ENCODE measurements at regions not wholly inside any gene's neighbourhood (a gene's known extent, or its start where the extent isn't known, plus 50 kb on each side); places are given as distances from the start of the nearest gene placed in this dataset.

DNA sequence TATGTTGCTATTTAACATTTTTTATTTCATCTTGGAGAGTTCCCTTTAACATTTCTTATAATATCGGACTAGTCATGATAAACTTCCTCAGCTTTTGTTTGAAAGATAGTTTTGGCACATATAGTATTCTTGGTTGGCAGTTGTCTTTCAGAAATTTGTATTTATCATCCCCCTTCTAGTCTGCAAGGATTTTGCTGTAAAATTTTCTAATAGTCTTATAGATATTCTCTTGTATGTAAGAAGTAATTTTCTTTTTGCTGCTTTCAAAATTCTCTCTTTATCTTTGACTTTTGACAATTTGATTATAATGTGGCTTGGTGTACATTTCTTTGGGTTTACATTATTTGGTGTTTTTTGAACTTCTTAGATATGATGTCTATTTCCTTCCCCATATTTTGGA is 116.0 kb upstream of the AVPR1A start:
- H3K4me3 ChIP-seq (ENCODE audit: low read depth, low read length), result no peak overlapping the region
- TF ChIP-seq, protein P1, sequence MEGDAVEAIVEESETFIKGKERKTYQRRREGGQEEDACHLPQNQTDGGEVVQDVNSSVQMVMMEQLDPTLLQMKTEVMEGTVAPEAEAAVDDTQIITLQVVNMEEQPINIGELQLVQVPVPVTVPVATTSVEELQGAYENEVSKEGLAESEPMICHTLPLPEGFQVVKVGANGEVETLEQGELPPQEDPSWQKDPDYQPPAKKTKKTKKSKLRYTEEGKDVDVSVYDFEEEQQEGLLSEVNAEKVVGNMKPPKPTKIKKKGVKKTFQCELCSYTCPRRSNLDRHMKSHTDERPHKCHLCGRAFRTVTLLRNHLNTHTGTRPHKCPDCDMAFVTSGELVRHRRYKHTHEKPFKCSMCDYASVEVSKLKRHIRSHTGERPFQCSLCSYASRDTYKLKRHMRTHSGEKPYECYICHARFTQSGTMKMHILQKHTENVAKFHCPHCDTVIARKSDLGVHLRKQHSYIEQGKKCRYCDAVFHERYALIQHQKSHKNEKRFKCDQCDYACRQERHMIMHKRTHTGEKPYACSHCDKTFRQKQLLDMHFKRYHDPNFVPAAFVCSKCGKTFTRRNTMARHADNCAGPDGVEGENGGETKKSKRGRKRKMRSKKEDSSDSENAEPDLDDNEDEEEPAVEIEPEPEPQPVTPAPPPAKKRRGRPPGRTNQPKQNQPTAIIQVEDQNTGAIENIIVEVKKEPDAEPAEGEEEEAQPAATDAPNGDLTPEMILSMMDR (IDR thresholded peaks at IDR 0.05; ENCODE audit: borderline replicate concordance, insufficient read depth, low read depth, low read length), result no peak

DNA sequence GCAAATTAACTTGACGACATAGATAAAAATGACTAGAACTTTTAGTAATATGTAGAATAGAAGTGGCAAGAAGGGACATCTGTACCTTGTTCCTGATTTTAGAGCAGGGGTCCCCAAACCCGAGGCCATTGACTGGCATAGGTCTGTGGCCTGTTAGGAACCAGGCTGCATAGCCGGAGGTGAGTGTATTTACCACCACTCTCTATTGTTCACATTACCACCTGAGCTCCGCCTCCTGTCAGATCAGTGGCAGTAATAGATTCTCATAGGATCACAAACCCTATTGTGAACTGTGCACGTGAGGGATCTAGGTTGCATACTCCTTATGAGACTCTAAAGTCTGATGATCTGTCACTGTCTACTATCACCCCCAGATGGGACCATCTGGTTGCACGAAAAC is 113.6 kb upstream of the AVPR1A start:
- TF ChIP-seq, protein P1 (IDR thresholded peaks at IDR 0.05; ENCODE audit: borderline replicate concordance, insufficient read depth, low read depth, low read length), result no peak
- H3K4me3 ChIP-seq (ENCODE audit: low read depth, low read length), result no peak overlapping the region

DNA sequence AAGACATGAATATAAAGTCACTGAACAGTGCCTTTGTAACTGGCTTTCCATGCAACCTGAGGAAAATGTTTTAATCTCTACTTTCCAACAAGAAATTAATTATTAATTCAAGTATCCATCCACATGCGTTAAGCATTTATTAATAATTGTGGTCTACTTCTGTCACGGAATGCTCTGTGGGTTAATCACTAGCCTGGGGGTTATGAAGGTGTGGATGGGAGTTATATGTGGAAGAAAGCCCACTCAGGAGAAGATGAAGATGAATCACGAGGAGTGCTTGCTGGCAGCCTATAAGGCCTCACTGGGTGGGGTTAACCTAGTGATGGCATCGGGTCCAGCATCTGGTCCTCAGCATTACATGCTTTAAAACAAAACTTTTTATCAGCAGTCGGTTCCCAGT is 99.5 kb upstream of the AVPR1A start:
- no peak overlapping the region for H3K4me3 ChIP-seq (ENCODE audit: low read depth, low read length)
- TF ChIP-seq, protein P1 (IDR thresholded peaks at IDR 0.05; ENCODE audit: borderline replicate concordance, insufficient read depth, low read depth, low read length), result no peak

DNA sequence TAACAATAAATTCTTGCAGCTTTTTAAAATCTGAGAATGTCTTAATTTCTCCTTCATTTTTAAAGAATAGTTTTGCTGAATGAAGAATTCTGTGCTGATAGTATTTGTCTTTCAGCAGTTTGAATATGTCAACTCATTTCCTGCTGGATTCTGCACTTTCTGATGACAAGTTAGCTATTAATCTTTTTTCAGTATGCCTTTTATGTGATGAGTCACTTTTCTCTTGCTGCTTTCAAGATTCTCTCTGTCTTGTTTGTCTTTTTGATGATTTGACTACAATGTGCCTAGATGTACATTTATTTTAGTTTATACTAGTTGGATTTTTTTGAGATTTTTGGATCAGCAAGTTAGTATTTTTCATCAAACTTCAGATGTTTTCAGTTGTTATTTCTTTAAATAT is 87.9 kb upstream of the AVPR1A start:
- H3K4me3 ChIP-seq (ENCODE audit: low read depth, low read length), result no peak overlapping the region
- TF ChIP-seq, protein P1 (IDR thresholded peaks at IDR 0.05; ENCODE audit: borderline replicate concordance, insufficient read depth, low read depth, low read length), result no peak

DNA sequence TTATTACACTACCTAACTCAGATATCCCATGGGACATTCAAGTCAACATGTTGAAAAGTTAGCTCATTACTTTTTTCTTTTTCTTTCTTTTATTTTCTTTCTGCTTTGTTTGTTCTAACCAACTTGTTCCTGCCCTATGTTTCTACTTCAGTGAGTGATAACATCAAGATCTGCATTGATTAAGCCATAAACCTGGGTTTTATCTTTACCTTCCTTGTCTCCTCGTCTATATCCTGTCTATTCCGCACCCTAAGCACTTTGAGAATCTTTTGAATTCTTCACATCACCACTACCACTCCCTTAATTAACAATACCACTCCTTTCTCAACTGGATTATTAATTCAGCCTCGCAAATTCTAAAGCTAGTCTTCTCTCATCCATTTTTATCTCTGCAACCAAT is 81.9 kb upstream of the AVPR1A start:
- H3K4me3 ChIP-seq (ENCODE audit: low read depth, low read length), result no peak overlapping the region
- TF ChIP-seq, protein P1 (IDR thresholded peaks at IDR 0.05; ENCODE audit: borderline replicate concordance, insufficient read depth, low read depth, low read length), result no peak

DNA sequence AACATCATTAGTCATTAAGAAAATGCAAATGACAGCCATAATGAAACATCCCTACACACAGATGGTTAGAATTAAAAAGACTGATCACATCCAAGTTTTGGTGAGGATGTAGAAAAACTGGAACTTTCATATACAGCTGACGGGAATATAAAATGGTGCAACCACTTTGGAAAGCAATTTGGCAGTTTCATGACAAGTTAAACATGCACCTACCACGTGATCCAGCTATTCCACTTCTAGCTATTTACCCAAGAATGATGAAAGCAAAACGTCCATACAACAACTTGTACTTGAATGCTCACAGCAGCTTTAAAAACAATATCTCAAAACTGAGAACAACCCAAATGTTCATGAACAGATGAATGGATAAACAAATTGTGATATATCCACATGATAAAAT is 77.9 kb upstream of the AVPR1A start:
- TF ChIP-seq, protein P1 (IDR thresholded peaks at IDR 0.05; ENCODE audit: borderline replicate concordance, insufficient read depth, low read depth, low read length), result no peak
- no peak overlapping the region for H3K4me3 ChIP-seq (ENCODE audit: low read depth, low read length)

DNA sequence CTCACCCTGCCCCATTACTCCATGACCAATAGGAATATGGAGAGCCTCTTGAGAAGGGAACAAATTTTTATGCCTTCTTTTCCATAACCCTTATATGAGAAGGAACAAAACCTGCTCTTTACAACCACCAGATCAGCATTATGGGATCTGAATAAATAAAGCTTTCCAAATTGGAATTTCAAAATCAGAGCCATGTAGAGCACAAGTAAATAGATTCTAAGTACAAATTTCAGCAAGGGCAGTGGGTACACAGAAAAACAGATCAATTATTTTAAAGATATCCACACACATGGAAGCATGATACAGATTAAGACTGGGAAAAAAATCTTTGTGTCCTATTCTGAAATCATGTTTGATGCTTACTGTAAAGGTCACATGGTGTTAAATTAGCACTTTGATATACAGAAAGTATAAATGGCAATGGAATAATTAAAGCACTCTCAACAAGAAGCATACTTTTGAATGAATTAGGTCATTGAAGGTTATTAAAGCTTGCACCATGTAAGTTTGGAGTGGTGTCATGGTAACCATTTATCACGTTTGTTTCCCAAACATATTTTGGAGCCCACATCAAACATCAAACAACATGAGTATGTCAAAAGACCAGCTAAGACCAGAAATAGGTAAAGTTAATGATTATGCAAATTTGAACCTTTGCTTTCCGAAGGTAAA is 75.9 kb upstream of the AVPR1A start:
- no peak overlapping the region for H3K4me3 ChIP-seq (ENCODE audit: low read depth, low read length)
- TF ChIP-seq, protein P1 (IDR thresholded peaks at IDR 0.05; ENCODE audit: borderline replicate concordance, insufficient read depth, low read depth, low read length), result no peak
